Retinal pigment epithelial cell (primary cell): ENCODE measurements at regions not wholly inside any gene's neighbourhood (a gene's known extent, or its start where the extent isn't known, plus 50 kb on each side); places are given as distances from the start of the nearest gene placed in this dataset.
A peak's percentile ranks its signal among the peaks of the same experiment; 100 is the strongest.

Experiments used
- DNase-seq: peaks from one replicate; pipeline ENCODE4 v3.0.0-alpha.2; 2010; ENCODE audit warnings: low read depth
- H3K4me3 ChIP-seq: 2 replicates; pipeline ENCODE4 v1.5.1; 2011; ENCODE audit warnings: mild to moderate bottlenecking, low read length, control low read depth, moderate library complexity
- TF ChIP-seq, protein P1 (sequence below): conservative IDR thresholded peaks from 2 replicates; pipeline ENCODE4 v1.5.1; 2011; ENCODE audit warnings: low read depth, low read length, control low read depth, inconsistent platforms

- no peak overlapping the region for H3K4me3 ChIP-seq
- TF ChIP-seq, protein P1, sequence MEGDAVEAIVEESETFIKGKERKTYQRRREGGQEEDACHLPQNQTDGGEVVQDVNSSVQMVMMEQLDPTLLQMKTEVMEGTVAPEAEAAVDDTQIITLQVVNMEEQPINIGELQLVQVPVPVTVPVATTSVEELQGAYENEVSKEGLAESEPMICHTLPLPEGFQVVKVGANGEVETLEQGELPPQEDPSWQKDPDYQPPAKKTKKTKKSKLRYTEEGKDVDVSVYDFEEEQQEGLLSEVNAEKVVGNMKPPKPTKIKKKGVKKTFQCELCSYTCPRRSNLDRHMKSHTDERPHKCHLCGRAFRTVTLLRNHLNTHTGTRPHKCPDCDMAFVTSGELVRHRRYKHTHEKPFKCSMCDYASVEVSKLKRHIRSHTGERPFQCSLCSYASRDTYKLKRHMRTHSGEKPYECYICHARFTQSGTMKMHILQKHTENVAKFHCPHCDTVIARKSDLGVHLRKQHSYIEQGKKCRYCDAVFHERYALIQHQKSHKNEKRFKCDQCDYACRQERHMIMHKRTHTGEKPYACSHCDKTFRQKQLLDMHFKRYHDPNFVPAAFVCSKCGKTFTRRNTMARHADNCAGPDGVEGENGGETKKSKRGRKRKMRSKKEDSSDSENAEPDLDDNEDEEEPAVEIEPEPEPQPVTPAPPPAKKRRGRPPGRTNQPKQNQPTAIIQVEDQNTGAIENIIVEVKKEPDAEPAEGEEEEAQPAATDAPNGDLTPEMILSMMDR: no peak
- DNase-seq: no peak
These were observed 285.9 kb downstream of the GBA3 start for GRCh38 chr4:22978656-22979055.

- TF ChIP-seq, protein P1: no peak
- no peak for DNase-seq
- H3K4me3 ChIP-seq: no peak overlapping the region
These were observed 277.9 kb downstream of the GBA3 start for GRCh38 chr4:22970665-22971064.

DNA sequence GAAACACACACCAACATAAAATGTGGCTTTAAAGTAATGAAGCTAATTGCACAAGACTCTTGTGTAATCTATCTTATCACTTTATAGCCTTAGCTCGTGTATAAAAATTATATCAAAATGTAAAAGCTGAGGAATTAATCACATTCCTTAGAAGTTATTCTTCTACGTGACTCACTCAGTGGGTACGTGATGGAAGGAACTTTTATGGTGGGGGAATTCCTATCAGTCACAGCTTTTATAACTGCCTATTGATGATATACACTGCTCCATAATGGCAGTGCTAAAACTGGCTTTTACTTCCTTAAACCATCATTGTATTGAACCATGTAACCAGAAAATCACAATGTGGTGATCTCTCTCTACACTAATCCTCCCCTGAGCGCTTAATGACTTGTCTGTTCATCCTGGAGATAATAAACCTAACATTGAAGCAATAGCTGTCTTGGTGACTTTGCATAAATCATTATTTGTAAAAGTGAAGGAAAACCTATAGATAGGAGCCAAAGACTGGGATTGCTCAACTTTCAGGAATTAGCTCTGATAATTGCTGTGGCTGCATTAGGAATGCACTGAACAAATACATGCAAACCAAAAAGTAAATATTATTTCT lies 276.7 kb downstream of the GBA3 start:
- no peak overlapping the region for H3K4me3 ChIP-seq
- TF ChIP-seq, protein P1: no peak
- peak; percentile 42 for DNase-seq

DNA sequence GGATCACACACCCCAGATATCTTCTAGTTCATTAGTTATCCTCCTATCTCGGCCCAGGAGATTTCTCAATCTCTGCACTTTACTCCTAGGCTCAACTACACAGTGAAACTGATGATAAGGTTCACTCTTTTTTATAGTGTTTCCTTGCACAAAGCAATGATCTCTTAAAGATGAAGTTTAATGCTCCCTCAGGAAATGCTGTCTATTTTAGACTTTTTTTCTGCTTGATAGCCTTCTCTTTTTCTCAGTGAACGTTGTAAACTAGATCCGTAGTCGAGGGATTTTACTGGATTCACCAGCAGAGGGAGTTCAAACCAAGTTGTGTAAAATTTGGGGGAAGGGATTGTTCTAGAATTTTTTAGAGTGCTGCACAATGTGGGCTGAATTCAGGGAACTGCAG lies 269.6 kb downstream of the GBA3 start:
- no peak overlapping the region for H3K4me3 ChIP-seq
- DNase-seq: no peak
- TF ChIP-seq, protein P1: peak; percentile 77

DNA sequence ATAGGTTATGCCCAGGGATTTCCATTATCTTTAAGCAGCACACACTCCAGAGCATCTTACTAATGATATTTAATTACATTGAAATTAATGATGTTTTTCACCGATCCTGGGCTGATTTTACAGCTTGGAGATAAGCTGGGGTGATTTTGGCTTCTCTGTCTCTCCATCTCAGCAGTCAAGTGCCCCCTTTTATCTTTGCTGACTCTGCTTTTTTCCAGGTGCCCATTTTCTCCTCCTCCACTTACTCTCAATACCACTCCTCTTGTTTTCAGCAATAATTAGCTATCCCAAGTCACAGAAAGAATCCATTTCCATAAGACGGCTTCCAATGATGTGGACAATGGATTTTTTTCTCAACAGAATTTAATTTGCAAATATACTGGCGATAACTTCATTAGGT lies 266.7 kb downstream of the GBA3 start:
- DNase-seq: no peak
- TF ChIP-seq, protein P1: no peak
- no peak overlapping the region for H3K4me3 ChIP-seq

DNA sequence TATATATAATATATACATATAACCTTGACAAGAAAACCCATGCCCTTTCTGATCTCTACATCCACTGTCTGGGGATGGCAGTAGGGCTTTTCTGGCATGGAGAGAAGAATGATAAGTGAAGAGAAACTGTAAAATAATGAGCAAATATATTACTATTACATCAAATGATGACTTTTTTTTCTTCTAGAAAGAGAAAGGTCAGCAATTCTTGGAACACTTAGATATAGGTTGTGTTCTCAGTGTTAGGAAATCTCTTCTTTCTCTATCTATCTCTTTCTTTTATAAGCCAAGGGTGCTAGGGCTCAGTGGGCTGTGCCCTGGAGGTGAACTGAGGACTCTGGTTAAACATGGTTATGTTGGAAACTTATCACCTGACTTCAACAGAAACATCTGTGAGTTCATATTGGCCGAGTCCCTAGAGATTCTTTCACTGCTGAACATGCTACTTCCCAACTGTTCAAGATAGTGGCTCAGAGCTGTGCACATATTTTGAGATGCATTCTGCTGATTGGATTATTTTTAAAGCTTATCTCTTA lies 265.1 kb downstream of the GBA3 start:
- TF ChIP-seq, protein P1: no peak
- DNase-seq: no peak
- no peak overlapping the region for H3K4me3 ChIP-seq

DNA sequence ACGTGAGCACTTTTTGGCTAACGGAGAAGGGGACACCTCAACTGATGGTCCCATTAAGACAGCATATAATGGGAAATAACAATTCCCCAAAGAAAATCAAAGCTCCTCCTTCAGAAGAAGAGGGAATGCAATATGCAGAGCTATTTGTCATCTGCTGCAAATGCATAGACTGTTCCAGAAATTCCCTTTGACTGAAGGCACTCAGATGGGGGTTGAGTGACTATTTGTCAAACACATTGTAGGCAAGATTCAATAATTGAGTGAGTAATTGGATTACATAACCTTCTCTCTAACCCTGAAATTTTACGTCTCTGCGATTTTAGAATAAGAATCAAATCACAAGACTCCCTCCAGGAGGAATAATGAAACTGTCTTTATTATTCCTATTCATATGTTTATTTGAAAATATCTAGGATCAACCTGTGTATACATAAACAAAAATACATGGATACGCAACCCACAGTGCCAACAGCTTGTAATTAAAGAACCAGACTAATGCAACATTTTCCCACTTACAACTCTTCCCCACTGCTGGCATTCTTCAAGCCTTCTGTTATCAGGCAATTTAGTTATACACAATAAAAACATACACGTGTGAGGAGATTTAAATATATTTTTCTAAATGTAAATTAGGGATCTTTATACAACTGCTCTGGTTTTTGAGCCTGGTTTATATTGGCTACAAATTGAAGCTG lies 256.6 kb downstream of the GBA3 start:
- TF ChIP-seq, protein P1: no peak
- H3K4me3 ChIP-seq: no peak overlapping the region
- DNase-seq: no peak
